Mucosa of rectum (tissue), 2 donors: ENCODE measurements at regions not wholly inside any gene's neighbourhood (a gene's known extent, or its start where the extent isn't known, plus 50 kb on each side); places are given as distances from the start of the nearest gene placed in this dataset.

Experiments
- H3K27ac ChIP-seq, 2 donors: one replicate each; pipeline ENCODE4 v1.7.0; 2013; ENCODE audit warnings: inconsistent platforms in 2 of 2, low read depth in 2 of 2, low read length in 2 of 2
- H3K27me3 ChIP-seq, 2 donors: one replicate each; pipeline ENCODE4 v1.7.0; 2013; ENCODE audit warnings: low read length in 2 of 2; ENCODE audit not compliant: control insufficient read depth in 2 of 2, insufficient read depth in 2 of 2
- H3K36me3 ChIP-seq, 2 donors: one replicate each; pipeline ENCODE4 v1.7.0; 2013; ENCODE audit warnings: low read length in 2 of 2; ENCODE audit not compliant: control insufficient read depth in 2 of 2, insufficient read depth in 2 of 2
- H3K4me1 ChIP-seq, 2 donors: one replicate each; pipeline ENCODE4 v1.7.0; 2013; ENCODE audit warnings: low read length in 2 of 2, mild to moderate bottlenecking in 1 of 2; ENCODE audit not compliant: control insufficient read depth in 2 of 2, insufficient read depth in 2 of 2
- H3K4me3 ChIP-seq, 2 donors: one replicate each; pipeline ENCODE4 v1.7.0; 2013; ENCODE audit warnings: low read length in 2 of 2
- H3K9ac ChIP-seq, 2 donors: one replicate each; pipeline ENCODE4 v1.7.0; 2013; ENCODE audit warnings: low read length in 2 of 2, low read depth in 1 of 2, mild to moderate bottlenecking in 1 of 2
- H3K9me3 ChIP-seq, 2 donors: one replicate each; pipeline ENCODE4 v1.7.0; 2013; ENCODE audit warnings: low read length in 2 of 2; ENCODE audit not compliant: control insufficient read depth in 2 of 2
- donor health status: healthy.
- donor health status: Normal muscosa, but diverticular disease.

DNA sequence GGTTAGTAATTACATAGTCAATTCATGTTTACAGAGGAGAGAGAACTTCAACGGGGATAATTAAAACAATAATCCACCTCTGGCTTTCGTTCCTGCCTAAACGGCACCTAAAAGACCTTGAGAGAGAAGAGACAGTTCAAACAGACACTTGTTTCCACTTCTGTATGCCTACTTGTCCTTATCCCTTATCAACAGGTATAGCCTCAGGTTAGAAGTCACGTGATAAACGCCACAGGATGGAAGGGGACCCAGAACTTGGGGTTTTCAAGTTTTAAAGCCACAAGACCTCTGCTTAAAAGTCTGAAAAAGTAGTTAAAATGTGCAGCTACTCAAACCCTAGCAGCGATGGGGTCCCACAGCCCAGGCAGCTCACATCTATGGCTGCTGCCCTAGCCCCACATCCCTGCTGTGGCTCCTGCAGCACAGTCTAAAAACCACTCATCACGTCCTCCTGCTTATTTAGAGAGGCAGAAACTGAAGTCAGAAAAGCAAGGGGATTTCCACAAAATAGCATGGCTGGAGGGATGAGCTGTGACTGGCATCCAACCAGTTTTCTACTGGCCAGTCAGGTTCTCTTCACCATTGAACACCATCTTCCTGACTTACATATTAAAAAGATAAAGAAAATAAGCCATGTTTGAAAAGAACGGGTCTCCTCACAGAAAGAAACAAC, 51.2 kb upstream of the SEC16B start:
- no peak overlapping the region for H3K27ac ChIP-seq
- H3K9me3 ChIP-seq: peaks cover 4% of the 10 kb centered on the region in 2 donors
- H3K4me3 ChIP-seq: no peak overlapping the region
- no peaks in the 10 kb centered on the region for H3K27me3 ChIP-seq
- no peak overlapping the region for H3K9ac ChIP-seq
- peaks cover 22 to 31% of the 10 kb centered on the region in 2 donors for H3K36me3 ChIP-seq
- no peaks in the 10 kb centered on the region for H3K4me1 ChIP-seq

DNA sequence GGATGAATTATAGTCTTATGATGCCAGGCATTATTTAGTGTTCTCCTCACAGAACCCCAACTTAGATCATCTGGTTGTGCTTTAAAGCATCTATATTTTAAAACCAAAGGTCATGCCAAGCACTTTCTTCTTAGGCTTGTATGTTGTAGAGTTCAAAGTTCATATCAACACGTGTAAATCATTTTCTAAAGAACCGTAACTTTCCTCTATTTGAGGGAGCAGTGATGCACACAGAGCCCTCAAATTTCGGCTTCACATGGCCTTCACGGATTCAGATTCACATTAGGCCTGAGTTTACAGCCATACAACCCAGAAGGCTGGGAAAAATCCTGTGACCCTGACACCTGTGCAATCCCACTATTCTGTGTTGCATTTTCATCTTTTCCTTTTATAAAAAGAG, 52.1 kb upstream of the SEC16B start:
- Histone ChIP-seq H3K36me3 (peaks cover 20 to 27% of the 10 kb centered on the region in 2 donors), H3K27ac (no peak overlapping the region)

DNA sequence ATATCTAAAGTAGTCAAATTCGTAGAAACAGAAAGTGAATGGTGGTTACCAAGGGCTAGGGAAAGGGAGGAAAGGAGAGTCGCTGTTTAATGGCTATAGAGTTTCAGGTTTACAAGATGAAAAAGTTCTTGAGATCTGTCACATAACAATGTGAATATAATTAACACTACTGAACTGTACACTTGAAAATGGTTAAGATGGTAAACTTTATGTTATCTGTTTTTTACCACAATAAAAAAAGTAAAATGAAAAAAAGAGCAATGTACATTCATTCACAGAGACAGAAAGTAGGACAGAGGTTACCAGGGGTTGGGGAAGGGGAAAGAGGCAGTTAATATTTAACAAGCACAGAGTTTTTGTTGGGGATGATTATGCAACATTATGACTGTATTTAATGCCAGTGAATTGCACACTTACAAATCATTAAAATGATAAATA, 53.3 kb upstream of the SEC16B start:
- no peaks in the 10 kb centered on the region for H3K9me3 ChIP-seq
- no peaks in the 10 kb centered on the region for H3K27me3 ChIP-seq
- H3K36me3 ChIP-seq: peaks cover 16 to 19% of the 10 kb centered on the region in 2 donors
- no peak overlapping the region for H3K27ac ChIP-seq
- no peaks in the 10 kb centered on the region for H3K4me1 ChIP-seq
- no peak overlapping the region for H3K4me3 ChIP-seq
- no peak overlapping the region for H3K9ac ChIP-seq

More for the DNA sequence above, 52.1 kb upstream of the SEC16B start:
- no peaks in the 10 kb centered on the region for H3K27me3 ChIP-seq
- no peak overlapping the region for H3K4me3 ChIP-seq
- no peak overlapping the region for H3K9ac ChIP-seq
- peaks cover 4% of the 10 kb centered on the region in 2 donors for H3K9me3 ChIP-seq
- no peaks in the 10 kb centered on the region for H3K4me1 ChIP-seq

DNA sequence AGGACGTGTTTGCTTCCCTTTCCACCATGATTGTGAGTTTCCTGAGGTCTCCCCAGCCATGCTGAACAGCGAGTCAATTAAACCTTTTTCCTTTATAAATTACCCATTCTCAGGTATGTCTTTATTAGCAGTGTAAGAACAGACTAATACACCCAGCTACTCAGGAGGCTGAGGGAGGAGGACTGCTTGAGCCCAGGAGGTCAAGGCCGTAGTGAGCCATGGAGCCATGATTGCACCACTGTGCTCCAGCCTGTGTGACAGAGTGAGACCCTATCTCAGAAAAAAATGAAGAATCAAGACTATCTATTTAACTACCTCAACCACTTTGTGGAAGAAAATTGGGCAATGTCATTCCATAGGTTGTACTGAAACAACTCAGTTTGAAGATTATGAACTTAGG, 54.6 kb upstream of the SEC16B start:
- no peaks in the 10 kb centered on the region for H3K4me1 ChIP-seq
- H3K27me3 ChIP-seq: no peaks in the 10 kb centered on the region
- H3K9ac ChIP-seq: no peak overlapping the region
- no peaks in the 10 kb centered on the region for H3K9me3 ChIP-seq
- H3K36me3 ChIP-seq: peaks cover 12 to 16% of the 10 kb centered on the region in 2 donors
- no peak overlapping the region for H3K27ac ChIP-seq
- H3K4me3 ChIP-seq: no peak overlapping the region

DNA sequence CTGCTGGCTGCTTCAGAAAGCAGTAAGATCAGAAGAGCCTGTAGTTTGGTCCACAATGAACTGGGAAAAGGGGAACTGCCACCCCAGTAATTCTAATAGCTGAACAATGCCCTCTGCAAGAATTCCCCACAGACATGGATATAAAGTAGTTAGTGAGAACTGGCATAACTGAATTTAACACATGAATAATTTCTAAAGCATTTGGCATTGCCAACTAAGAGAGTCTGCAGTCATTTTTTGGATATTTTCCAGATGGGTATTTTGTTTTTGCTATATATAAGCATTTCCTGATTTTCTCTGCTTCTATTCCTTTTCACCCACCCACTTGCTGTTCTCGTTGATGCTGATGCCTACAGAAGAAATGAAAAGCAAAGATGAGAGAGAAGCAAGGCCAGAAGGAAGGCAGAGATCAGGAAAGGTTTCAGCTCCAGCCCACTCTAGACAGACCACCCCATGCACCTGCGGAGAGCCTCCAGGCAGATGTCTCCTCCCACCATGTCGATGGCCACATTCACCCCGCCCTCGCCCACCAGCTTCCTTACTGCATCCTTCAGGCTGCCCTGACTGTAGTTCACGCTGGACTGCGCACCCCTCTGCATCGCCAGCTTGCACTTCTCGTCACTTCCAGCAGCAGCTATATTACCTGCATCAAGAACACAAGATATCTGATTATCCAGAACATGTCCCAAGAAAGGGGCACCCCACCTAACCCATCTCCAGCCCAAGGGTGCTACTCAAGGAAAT, 55.9 kb upstream of the SEC16B start:
- Histone ChIP-seq H3K4me3 (no peak overlapping the region), H3K27ac (no peak overlapping the region), H3K27me3 (no peaks in the 10 kb centered on the region), H3K9me3 (no peaks in the 10 kb centered on the region), H3K4me1 (no peaks in the 10 kb centered on the region), H3K9ac (no peak overlapping the region), H3K36me3 (peaks cover 10 to 13% of the 10 kb centered on the region in 2 donors)

DNA sequence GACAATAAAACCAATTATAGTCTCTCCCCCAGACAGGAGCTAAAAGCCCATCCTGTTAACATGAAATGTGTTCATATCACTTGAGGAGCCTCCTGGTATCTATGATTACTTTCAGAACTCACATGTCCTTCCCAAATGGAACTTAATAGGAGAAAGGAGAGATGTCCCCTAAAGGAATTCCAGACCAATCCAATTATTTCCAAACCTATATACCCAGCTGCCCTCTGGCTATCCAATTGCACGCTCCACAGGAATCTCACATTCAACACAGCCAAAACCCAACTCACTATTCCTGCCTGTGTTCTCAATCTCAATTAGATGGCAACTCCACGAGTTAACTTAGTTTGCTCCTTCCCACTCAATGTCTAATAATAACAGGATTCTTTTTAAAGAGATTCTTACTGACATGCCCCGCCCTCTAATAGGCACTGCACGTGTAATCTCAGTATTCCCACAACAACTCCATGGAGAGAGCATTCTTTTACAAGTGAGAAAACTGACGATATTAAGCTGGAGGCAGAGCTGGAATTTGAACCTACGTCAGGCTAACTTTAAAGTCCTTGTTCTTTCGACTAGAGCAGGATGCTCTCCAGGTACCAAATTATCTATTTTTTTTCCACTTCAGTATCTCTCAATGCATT, 59.1 kb upstream of the SEC16B start:
- Histone ChIP-seq H3K4me1 (peaks cover 3 to 5% of the 10 kb centered on the region in 2 donors), H3K9me3 (no peaks in the 10 kb centered on the region), H3K36me3 (peaks cover 13 to 20% of the 10 kb centered on the region in 2 donors), H3K27me3 (no peaks in the 10 kb centered on the region), H3K4me3 (no peak overlapping the region), H3K9ac (no peak overlapping the region), H3K27ac (no peak overlapping the region)

DNA sequence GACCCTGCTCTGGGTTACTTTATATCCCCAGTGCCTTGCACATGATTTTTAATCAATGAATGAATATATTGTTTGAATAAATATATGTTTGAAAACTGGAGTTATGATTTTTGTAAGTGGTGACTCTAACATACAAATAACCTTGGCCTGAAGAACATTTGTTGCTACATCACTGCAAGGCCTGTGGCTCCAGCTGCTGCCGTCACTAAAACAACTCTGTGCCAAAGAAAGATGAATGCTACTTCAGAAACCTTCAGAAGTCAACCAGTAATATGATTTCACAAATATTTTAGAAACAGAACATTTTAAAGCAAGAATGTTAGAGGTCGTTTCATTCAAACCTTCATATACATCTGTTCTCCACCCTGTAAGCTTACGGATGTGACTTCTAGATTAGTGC, 60.6 kb upstream of the SEC16B start:
- Histone ChIP-seq H3K9me3 (no peaks in the 10 kb centered on the region), H3K4me1 (peaks cover 3 to 5% of the 10 kb centered on the region in 2 donors), H3K9ac (no peak overlapping the region), H3K36me3 (peaks cover 9 to 13% of the 10 kb centered on the region in 2 donors), H3K27me3 (no peaks in the 10 kb centered on the region), H3K27ac (no peak overlapping the region), H3K4me3 (no peak overlapping the region)

DNA sequence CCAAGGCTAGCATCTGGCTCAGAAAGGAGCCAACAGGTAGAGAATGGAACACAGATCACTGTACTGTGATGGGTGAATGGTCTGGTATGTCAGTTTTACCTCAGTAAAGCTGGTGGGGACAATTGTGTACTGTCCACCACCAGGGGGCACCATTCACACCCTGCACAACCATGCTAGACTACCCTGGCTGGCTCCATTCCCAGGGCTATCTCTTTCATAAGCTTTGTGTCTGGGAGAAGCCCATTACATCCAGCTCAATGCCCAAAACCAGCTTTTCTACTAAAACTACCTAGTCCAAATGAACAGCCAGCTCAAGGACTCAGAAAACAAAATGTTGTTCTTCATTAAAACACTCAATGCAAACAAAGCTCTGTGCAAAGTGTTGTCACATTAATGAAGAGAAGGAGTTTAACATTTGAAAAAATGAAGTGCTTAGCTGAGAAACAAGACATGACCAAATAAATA, 62.0 kb upstream of the RASAL2 start:
- Histone ChIP-seq H3K36me3 (peaks cover 5 to 10% of the 10 kb centered on the region in 2 donors), H3K9ac (no peak overlapping the region), H3K27me3 (no peaks in the 10 kb centered on the region), H3K27ac (no peak overlapping the region), H3K9me3 (no peaks in the 10 kb centered on the region), H3K4me3 (no peak overlapping the region), H3K4me1 (peaks cover 5% of the 10 kb centered on the region in 2 donors)

DNA sequence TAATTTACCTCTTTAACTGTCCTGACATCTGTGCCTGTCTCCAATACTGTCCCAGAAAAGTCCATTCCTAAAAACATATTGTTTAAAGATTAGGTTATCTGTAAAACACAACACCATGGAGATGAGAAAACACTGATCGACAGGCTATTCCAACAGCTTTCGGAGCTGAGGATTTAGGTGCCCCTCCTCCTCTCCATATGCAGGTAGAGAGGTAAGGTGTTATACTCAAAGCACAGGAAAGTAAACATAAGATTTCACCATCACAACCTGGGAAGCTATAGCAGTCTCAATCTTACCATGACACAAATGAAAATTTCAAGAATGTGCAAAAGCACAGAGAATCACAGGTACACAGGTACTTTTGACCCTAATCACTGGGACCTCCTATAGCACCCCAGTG, 60.9 kb upstream of the RASAL2 start:
- Histone ChIP-seq H3K4me1 (peaks cover 8 to 11% of the 10 kb centered on the region in 2 donors), H3K27ac (no peak overlapping the region)

DNA sequence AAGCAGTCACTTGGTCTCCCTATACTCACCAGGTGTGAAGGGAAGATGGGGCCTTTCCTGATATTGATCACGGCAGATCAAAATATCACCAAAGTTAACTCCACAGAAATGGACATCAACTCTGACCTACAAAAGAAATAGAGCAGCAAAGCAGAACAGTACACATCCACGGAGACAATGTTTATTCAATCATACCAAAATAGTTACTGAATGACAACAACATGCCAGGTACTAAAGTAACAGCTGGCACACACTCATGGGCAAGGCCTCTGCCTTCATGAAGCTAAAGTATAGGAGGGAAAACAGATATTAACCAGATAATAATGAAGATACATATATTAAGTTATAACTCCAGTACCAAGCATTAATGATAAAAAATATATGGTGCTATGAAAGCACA, 59.2 kb upstream of the RASAL2 start:
- Histone ChIP-seq H3K36me3 (peaks cover 5 to 10% of the 10 kb centered on the region in 2 donors), H3K27me3 (no peaks in the 10 kb centered on the region), H3K27ac (no peak overlapping the region), H3K4me3 (no peak overlapping the region), H3K9ac (no peak overlapping the region), H3K9me3 (no peaks in the 10 kb centered on the region), H3K4me1 (peaks cover 8 to 15% of the 10 kb centered on the region in 2 donors)

More for the DNA sequence above, 60.9 kb upstream of the RASAL2 start:
- no peaks in the 10 kb centered on the region for H3K27me3 ChIP-seq
- H3K36me3 ChIP-seq: peaks cover 5 to 10% of the 10 kb centered on the region in 2 donors
- H3K9me3 ChIP-seq: no peaks in the 10 kb centered on the region
- H3K4me3 ChIP-seq: no peak overlapping the region
- H3K9ac ChIP-seq: no peak overlapping the region
